Fibroblast of gingiva (primary cell): ENCODE measurements at regions not wholly inside any gene's neighbourhood (a gene's known extent, or its start where the extent isn't known, plus 50 kb on each side); places are given as distances from the start of the nearest gene placed in this dataset.
"Not testable (repeated sequence)": the region's sequence is repeated elsewhere in the genome, so short reads cannot be mapped to it uniquely, and the experiment has no call there.

Experiments
- DNase-seq: peaks from one replicate; pipeline ENCODE4 v3.0.0-alpha.2; 2011; ENCODE audit warnings: low read depth

GRCh38 chr11:109680127-109680526 lies 258.1 kb downstream of the C11orf87 start:
- DNase-seq, result no peak

- not testable (repeated sequence) for DNase-seq
Measured at GRCh38 chr11:109682788-109683187, 260.8 kb downstream of the C11orf87 start.

GRCh38 chr11:109695696-109696095 lies 273.7 kb downstream of the C11orf87 start:
- DNase-seq, result no peak

GRCh38 chr11:109696191-109696897 lies 274.4 kb downstream of the C11orf87 start:
- DNase-seq, result no peak

GRCh38 chr11:109697140-109697843 lies 275.3 kb downstream of the C11orf87 start:
- peak; percentile 42 for DNase-seq

- no peak for DNase-seq
Measured at GRCh38 chr11:109698237-109698636, 276.2 kb downstream of the C11orf87 start.

GRCh38 chr11:109704432-109704831 lies 282.4 kb downstream of the C11orf87 start:
- DNase-seq, result no peak

- DNase-seq, result no peak
Measured at GRCh38 chr11:109706945-109707344, 285.0 kb downstream of the C11orf87 start.

GRCh38 chr11:109707411-109707810 lies 285.4 kb downstream of the C11orf87 start:
- no peak for DNase-seq

GRCh38 chr11:109708184-109708583 lies 286.2 kb downstream of the C11orf87 start:
- no peak for DNase-seq

- not testable (repeated sequence) for DNase-seq
Measured at GRCh38 chr11:109714444-109714843, 292.5 kb downstream of the C11orf87 start.

- DNase-seq, result not testable (repeated sequence)
Measured at GRCh38 chr11:109715424-109715823, 293.4 kb downstream of the C11orf87 start.

- DNase-seq, result no peak
Measured at GRCh38 chr11:109726061-109726460, 304.1 kb downstream of the C11orf87 start.

- DNase-seq, result no peak
Measured at GRCh38 chr11:109728056-109728455, 306.1 kb downstream of the C11orf87 start.

- no peak for DNase-seq
Measured at GRCh38 chr11:109729761-109730160, 307.8 kb downstream of the C11orf87 start.

GRCh38 chr11:109730669-109731068 lies 308.7 kb downstream of the C11orf87 start:
- DNase-seq, result no peak

GRCh38 chr11:109731451-109731850 lies 309.5 kb downstream of the C11orf87 start:
- DNase-seq, result no peak

- DNase-seq, result no peak
Measured at GRCh38 chr11:109733245-109733644, 311.3 kb downstream of the C11orf87 start.

- DNase-seq, result no peak
Measured at GRCh38 chr11:109734566-109734965, 312.6 kb downstream of the C11orf87 start.

- DNase-seq, result no peak
Measured at GRCh38 chr11:109735128-109735527, 313.1 kb downstream of the C11orf87 start.

- DNase-seq, result no peak
Measured at GRCh38 chr11:109739379-109739778, 317.4 kb downstream of the C11orf87 start.

GRCh38 chr11:109745996-109746625 lies 324.1 kb downstream of the C11orf87 start:
- no peak for DNase-seq

GRCh38 chr11:109747839-109748238 lies 325.8 kb downstream of the C11orf87 start:
- DNase-seq, result no peak
